Effector memory CD4-positive, alpha-beta T cell (primary cell): ENCODE measurements at regions not wholly inside any gene's neighbourhood (a gene's known extent, or its start where the extent isn't known, plus 50 kb on each side); places are given as distances from the start of the nearest gene placed in this dataset.
"Not testable (repeated sequence)": the region's sequence is repeated elsewhere in the genome, so short reads cannot be mapped to it uniquely, and the experiment has no call there.

ENCODE experiments used
- DNase-seq, 3 donors: peaks; one replicate each; pipeline ENCODE4 v3.0.0-alpha.2; 2020
- H3K27ac ChIP-seq: 2 replicates; pipeline ENCODE4 v1.7.0; 2013; ENCODE audit warnings: mild to moderate bottlenecking, low read length, moderate library complexity; ENCODE audit not compliant: insufficient read depth, poor library complexity, severe bottlenecking
- H3K27me3 ChIP-seq: replicated peaks from 2 replicates; pipeline ENCODE4 v1.7.0; 2013; ENCODE audit warnings: mild to moderate bottlenecking, low read length; ENCODE audit not compliant: insufficient read depth, control insufficient read depth, poor library complexity, severe bottlenecking
- H3K36me3 ChIP-seq: 2 replicates; pipeline ENCODE4 v1.7.0; 2013; ENCODE audit warnings: mild to moderate bottlenecking, low read length, moderate library complexity; ENCODE audit not compliant: control insufficient read depth, insufficient read depth
- H3K4me1 ChIP-seq: 2 replicates; pipeline ENCODE4 v1.7.0; 2013; ENCODE audit warnings: low read length, mild to moderate bottlenecking; ENCODE audit not compliant: control insufficient read depth, insufficient read depth, poor library complexity, severe bottlenecking
- H3K4me3 ChIP-seq: 2 replicates; pipeline ENCODE4 v1.7.0; 2013; ENCODE audit warnings: low read length, low read depth, mild to moderate bottlenecking; ENCODE audit not compliant: insufficient read depth, poor library complexity, severe bottlenecking
- H3K9me3 ChIP-seq: 2 replicates; pipeline ENCODE4 v1.7.0; 2013; ENCODE audit warnings: mild to moderate bottlenecking, low read length, moderate library complexity; ENCODE audit not compliant: control insufficient read depth

GRCh38 chr4:66178906-66179305 lies 508.6 kb upstream of the EPHA5 start:
- no peak overlapping the region for H3K27ac ChIP-seq
- H3K27me3 ChIP-seq: no peaks in the 10 kb centered on the region
- DNase-seq: no peak
- no peaks in the 10 kb centered on the region for H3K4me1 ChIP-seq
- no peak overlapping the region for H3K4me3 ChIP-seq
- no peaks in the 10 kb centered on the region for H3K9me3 ChIP-seq
- H3K36me3 ChIP-seq: no peaks in the 10 kb centered on the region

GRCh38 chr4:66169341-66169740 lies 499.1 kb upstream of the EPHA5 start:
- no peaks in the 10 kb centered on the region for H3K27me3 ChIP-seq
- no peaks in the 10 kb centered on the region for H3K9me3 ChIP-seq
- no peak overlapping the region for H3K4me3 ChIP-seq
- no peaks in the 10 kb centered on the region for H3K36me3 ChIP-seq
- no peaks in the 10 kb centered on the region for H3K4me1 ChIP-seq
- no peak for DNase-seq
- no peak overlapping the region for H3K27ac ChIP-seq

- Histone ChIP-seq H3K27me3 (no peaks in the 10 kb centered on the region), H3K36me3 (no peaks in the 10 kb centered on the region), H3K4me1 (no peaks in the 10 kb centered on the region), H3K27ac (no peak overlapping the region), H3K4me3 (no peak overlapping the region), H3K9me3 (no peaks in the 10 kb centered on the region)
- no peak for DNase-seq
Measured at GRCh38 chr4:66164869-66165268, 494.6 kb upstream of the EPHA5 start.

- H3K27ac ChIP-seq: no peak overlapping the region
- no peaks in the 10 kb centered on the region for H3K36me3 ChIP-seq
- no peak overlapping the region for H3K4me3 ChIP-seq
- H3K4me1 ChIP-seq: no peaks in the 10 kb centered on the region
- no peak for DNase-seq
- no peaks in the 10 kb centered on the region for H3K9me3 ChIP-seq
- no peaks in the 10 kb centered on the region for H3K27me3 ChIP-seq
Measured at GRCh38 chr4:66160606-66161005, 490.3 kb upstream of the EPHA5 start.

GRCh38 chr4:66157594-66157993 lies 487.3 kb upstream of the EPHA5 start:
- no peak for DNase-seq
- H3K27ac ChIP-seq: no peak overlapping the region

GRCh38 chr4:66130042-66130441 lies 459.8 kb upstream of the EPHA5 start:
- H3K27ac ChIP-seq: no peak overlapping the region
- no peak for DNase-seq
- no peaks in the 10 kb centered on the region for H3K4me1 ChIP-seq
- no peaks in the 10 kb centered on the region for H3K36me3 ChIP-seq
- no peak overlapping the region for H3K4me3 ChIP-seq
- H3K9me3 ChIP-seq: no peaks in the 10 kb centered on the region
- no peaks in the 10 kb centered on the region for H3K27me3 ChIP-seq

More at GRCh38 chr4:66157594-66157993, 487.3 kb upstream of the EPHA5 start:
- Histone ChIP-seq H3K4me3 (no peak overlapping the region), H3K36me3 (no peaks in the 10 kb centered on the region), H3K27me3 (no peaks in the 10 kb centered on the region), H3K4me1 (no peaks in the 10 kb centered on the region), H3K9me3 (no peaks in the 10 kb centered on the region)

GRCh38 chr4:66123831-66124413 lies 453.6 kb upstream of the EPHA5 start:
- no peaks in the 10 kb centered on the region for H3K4me1 ChIP-seq
- H3K27ac ChIP-seq: no peak overlapping the region
- no peaks in the 10 kb centered on the region for H3K36me3 ChIP-seq
- no peak for DNase-seq
- H3K9me3 ChIP-seq: no peaks in the 10 kb centered on the region
- H3K4me3 ChIP-seq: no peak overlapping the region
- no peaks in the 10 kb centered on the region for H3K27me3 ChIP-seq

- Histone ChIP-seq H3K9me3 (no peaks in the 10 kb centered on the region), H3K4me1 (no peaks in the 10 kb centered on the region), H3K36me3 (no peaks in the 10 kb centered on the region), H3K27me3 (no peaks in the 10 kb centered on the region), H3K4me3 (no peak overlapping the region), H3K27ac (no peak overlapping the region)
- DNase-seq: no peak
Measured at GRCh38 chr4:66123190-66123589, 452.9 kb upstream of the EPHA5 start.

- not testable (repeated sequence) for H3K4me1 ChIP-seq, H3K36me3 ChIP-seq, H3K4me3 ChIP-seq, DNase-seq, H3K9me3 ChIP-seq, H3K27me3 ChIP-seq, H3K27ac ChIP-seq
Measured at GRCh38 chr4:66115231-66115630, 444.9 kb upstream of the EPHA5 start.

GRCh38 chr4:66108898-66109297 lies 438.6 kb upstream of the EPHA5 start:
- Histone ChIP-seq H3K27ac (no peak overlapping the region), H3K36me3 (no peaks in the 10 kb centered on the region), H3K4me1 (no peaks in the 10 kb centered on the region), H3K4me3 (no peak overlapping the region), H3K9me3 (no peaks in the 10 kb centered on the region), H3K27me3 (no peaks in the 10 kb centered on the region)
- no peak for DNase-seq
